NCI-H1105 (cell line): ENCODE measurements at regions not wholly inside any gene's neighbourhood (a gene's known extent, or its start where the extent isn't known, plus 50 kb on each side); places are given as distances from the start of the nearest gene placed in this dataset.
A peak's percentile ranks its signal among the peaks of the same experiment; 100 is the strongest.

Experiments used
- DNase-seq: peaks from one replicate; lab custom pipeline; 2025; lab: John Stamatoyannopoulos, UW

- no peak for DNase-seq
Measured at GRCh38 chr2:228334180-228334579, 152.7 kb upstream of the SPHKAP start.

DNA sequence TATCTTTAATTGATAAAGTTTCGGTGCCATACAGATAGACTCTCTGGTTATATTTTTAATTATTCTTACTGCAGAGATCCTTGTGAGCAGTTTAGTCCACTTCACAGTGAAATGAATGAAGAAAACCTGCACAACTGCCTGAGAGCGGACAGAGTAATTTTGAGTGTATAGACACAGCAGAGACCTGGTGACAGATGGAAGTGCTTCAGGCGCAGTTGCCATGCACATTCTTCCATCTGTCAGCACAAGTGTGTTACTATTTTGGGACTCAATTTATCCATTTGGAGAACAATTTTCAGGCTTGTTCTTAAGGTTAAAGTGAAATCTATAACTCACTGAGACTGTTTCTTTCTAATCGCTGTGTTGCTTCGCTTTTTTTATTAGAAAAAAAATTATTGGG lies 147.8 kb upstream of the SPHKAP start:
- no peak for DNase-seq

- no peak for DNase-seq
Measured at GRCh38 chr2:228321015-228321414, 139.5 kb upstream of the SPHKAP start.

DNA sequence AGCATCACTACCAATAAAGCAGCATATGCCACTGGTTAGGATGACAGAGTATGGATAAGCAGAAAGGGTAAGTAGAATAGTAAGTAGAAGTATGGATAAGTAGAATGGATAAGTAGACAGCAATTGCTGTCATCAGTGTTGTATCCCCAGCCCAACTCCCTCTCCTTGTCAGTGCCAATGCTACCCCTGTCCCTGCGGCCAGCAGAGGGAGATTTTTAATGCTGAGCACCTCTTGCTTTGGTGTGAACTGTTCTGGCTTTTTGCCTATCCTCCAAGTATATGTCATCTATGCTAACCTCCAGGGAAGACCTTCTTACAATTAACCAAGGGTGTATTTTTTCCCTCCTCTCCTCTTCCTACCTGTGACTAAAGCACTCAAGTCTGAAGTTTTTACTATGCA lies 136.7 kb upstream of the SPHKAP start:
- DNase-seq = peak; percentile 23

- no peak for DNase-seq
Measured at GRCh38 chr2:228312172-228312571, 130.7 kb upstream of the SPHKAP start.

DNA sequence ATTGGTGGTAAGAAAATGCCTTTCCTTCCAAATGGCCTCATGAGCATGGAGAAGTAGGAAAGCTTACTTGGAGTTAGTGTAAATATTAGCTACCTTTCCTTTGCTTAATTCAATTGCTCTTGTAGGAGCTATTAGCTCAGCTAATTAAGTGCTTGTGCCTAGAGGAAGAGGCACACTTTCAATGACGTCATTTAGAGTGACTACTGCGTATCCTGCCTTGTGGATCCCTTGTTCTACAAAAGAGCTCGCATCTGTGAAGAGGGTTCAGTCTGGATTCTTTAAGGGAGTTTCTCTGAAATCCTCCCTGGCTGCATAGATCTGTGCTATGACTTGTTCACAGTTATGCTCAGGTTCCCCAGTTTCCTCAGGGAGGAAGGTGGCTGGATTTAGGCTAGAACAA lies 122.5 kb upstream of the SPHKAP start:
- DNase-seq = no peak

- no peak for DNase-seq
Measured at GRCh38 chr2:228283491-228284171, 102.1 kb upstream of the SPHKAP start.

DNA sequence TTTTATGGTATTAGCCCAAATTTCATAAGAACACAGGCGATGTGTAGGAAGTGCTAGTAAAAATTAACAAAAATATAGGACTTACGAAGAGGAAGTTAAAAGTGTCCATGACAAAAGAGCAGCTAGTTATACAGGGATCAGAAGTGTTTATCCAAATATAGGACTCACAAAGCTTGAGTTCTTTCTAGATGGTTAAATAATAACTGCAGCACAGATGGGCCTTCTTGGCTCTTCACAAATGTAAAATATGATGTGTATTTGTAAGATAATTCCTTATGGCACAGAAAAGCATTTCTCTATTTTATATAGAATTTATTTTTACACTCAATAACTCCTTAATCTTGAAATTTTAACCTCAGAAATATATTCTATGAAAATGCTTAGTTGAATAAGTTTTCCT lies 100.9 kb upstream of the SPHKAP start:
- DNase-seq = no peak

DNA sequence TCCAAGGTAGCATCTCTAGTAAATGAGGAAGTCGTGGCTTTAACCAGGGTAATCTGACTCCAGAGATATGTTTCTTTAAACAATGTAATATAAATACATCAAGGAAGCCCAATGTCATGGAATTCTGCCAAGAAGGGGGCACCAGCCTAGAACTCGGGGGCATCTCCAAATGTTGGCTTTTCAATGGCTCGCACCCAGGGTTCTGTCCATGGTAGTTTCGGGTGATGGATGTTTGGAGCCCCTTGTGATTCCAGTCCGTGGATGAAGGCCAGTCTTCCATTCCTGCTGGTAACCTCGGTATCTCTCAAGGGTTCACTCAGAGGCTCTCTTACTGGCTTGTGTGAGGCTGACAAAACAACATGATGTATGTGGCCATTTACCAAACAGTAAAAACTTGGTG lies 91.7 kb upstream of the SPHKAP start:
- no peak for DNase-seq

GRCh38 chr2:228269351-228269750 lies 87.9 kb upstream of the SPHKAP start:
- DNase-seq = no peak

GRCh38 chr2:228268756-228269155 lies 87.3 kb upstream of the SPHKAP start:
- peak; percentile 69 for DNase-seq

DNA sequence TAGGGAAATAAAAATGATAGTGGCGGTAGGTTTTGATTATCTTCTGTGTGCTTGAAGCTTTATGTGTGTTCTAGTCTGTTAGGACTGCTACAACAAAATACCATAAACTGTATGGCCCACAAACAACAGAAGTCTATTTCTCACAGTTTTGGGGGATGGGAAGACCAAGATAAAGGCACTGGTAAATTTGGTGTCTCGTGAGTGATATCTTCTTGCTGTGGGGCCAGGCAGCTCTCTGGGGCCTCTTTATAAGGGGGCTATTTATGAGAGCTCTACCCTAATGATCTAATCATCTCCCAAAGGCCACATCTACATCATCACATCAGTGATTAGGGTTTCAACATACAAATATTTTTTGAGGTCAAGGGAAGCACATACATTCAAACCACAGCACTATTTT lies 86.8 kb upstream of the SPHKAP start:
- no peak for DNase-seq

- no peak for DNase-seq
Measured at GRCh38 chr2:228263156-228263555, 81.7 kb upstream of the SPHKAP start.

GRCh38 chr2:228261546-228261945 lies 80.1 kb upstream of the SPHKAP start:
- DNase-seq = no peak

- DNase-seq = no peak
Measured at GRCh38 chr2:228257379-228257778, 75.9 kb upstream of the SPHKAP start.

DNA sequence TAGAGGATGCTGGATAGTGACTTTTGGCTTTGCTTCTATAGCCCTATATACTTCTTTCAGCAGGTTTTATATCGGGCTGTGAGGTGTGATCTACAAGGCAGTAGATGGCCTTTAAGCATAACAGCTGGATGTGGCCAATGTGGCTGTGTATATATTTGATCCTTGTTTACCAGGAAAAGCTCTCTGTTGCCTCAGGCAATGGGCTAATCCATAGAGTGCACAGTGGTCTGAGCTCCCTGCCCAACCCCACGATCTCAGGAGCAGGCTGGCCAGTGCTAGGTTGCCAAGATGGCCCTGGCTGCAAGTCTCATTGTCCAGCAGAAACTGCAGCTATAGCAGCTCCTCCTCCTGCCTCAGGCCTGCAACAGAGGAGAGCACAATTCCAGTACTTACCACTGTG lies 72.3 kb upstream of the SPHKAP start:
- DNase-seq = no peak

GRCh38 chr2:228247335-228247734 lies 65.8 kb upstream of the SPHKAP start:
- no peak for DNase-seq

- DNase-seq = no peak
Measured at GRCh38 chr2:228245601-228246000, 64.1 kb upstream of the SPHKAP start.

GRCh38 chr2:228242591-228242990 lies 61.1 kb upstream of the SPHKAP start:
- no peak for DNase-seq

GRCh38 chr2:228239907-228240561 lies 58.5 kb upstream of the SPHKAP start:
- no peak for DNase-seq

- no peak for DNase-seq
Measured at GRCh38 chr2:228239207-228239906, 57.9 kb upstream of the SPHKAP start.
